Vagina (tissue), 2 donors: ENCODE measurements at regions not wholly inside any gene's neighbourhood (a gene's known extent, or its start where the extent isn't known, plus 50 kb on each side); places are given as distances from the start of the nearest gene placed in this dataset.

ENCODE experiments used
- CTCF ChIP-seq, 3 experiments: fragments of 450-650 bp in 2 of 3; fragments of 200-600 bp in 1 of 3; sonication (generic) in 1 of 3; IDR thresholded peaks; one replicate each; pipeline ENCODE4 v1.5.1; 2017 to 2019; ENCODE audit warnings: antibody characterized with exemption in 3 of 3, mild to moderate bottlenecking in 2 of 3, moderate library complexity in 2 of 3
- POLR2A ChIP-seq, 2 donors: fragments of 450-650 bp; IDR thresholded peaks; one replicate each; pipeline ENCODE4 v1.6.1; 2017; ENCODE audit warnings: antibody characterized with exemption in 2 of 2, mild to moderate bottlenecking in 2 of 2, moderate library complexity in 2 of 2
- POLR2AphosphoS5 ChIP-seq, 2 donors: sonication (generic); formaldehyde crosslinking; IDR thresholded peaks; one replicate each; pipeline ENCODE4 v1.9.0; 2017; ENCODE audit warnings: antibody characterized with exemption in 2 of 2, mild to moderate bottlenecking in 2 of 2, low read depth in 1 of 2; ENCODE audit not compliant: insufficient read depth in 1 of 2

- TF ChIP-seq POLR2A (IDR thresholded peaks at IDR 0.05) (no peak), POLR2AphosphoS5 (IDR thresholded peaks at IDR 0.05; ENCODE audit: insufficient read depth in 1 of 2, low read depth in 1 of 2) (no peak), CTCF (IDR thresholded peaks at IDR 0.05) (no peak)
Measured at GRCh38 chr18:27772081-27772480, 404.8 kb downstream of the CDH2 start.
